HG02610 (cell line): ENCODE measurements at regions not wholly inside any gene's neighbourhood (a gene's known extent, or its start where the extent isn't known, plus 50 kb on each side); places are given as distances from the start of the nearest gene placed in this dataset.

Experiments
- ATAC-seq: cut with Tn5 transposase; IDR thresholded peaks from one replicate; pipeline ENCODE4 v1.9.1; 2021; ENCODE audit warnings: mild to moderate bottlenecking, moderate library complexity; ENCODE audit not compliant: unreplicated experiment

DNA sequence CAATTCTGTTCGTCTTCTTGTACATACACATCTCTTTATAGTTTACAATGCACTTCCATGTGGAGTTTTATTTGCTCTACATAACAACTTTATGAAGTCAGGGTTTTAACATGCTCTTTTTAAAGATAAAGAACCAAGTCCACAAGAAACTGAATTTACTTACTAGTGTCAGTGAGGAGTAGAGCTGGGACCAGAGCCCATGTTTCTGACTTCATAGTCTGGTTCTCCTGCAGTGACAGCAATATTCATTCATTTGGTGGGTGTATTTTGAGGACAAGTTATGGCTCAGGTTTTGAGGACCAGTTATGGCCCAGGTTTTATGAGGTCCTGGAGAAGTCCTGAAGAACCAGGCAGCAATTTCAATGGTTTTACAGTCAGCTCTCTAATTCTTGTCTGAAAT lies 481.9 kb upstream of the TNC start:
- no peak for ATAC-seq

DNA sequence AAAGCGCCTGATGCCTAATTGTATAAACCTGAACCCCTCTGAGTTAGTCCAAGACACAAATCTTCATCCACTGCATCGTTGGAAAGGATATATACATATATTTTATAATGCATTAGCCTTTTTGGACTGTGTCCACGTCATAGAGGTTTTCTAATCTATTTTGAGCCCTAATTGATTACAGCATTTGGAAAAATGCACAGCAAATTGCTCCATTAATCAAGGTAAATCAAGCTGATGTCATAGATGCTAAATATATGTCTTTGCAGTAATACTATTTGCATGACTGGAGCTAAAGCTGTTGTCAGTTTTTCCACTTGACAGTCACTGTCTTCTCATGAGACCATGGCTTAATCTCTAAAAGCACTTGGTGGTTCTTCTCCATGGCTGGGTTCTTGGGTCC lies 483.5 kb upstream of the TNC start:
- no peak for ATAC-seq

DNA sequence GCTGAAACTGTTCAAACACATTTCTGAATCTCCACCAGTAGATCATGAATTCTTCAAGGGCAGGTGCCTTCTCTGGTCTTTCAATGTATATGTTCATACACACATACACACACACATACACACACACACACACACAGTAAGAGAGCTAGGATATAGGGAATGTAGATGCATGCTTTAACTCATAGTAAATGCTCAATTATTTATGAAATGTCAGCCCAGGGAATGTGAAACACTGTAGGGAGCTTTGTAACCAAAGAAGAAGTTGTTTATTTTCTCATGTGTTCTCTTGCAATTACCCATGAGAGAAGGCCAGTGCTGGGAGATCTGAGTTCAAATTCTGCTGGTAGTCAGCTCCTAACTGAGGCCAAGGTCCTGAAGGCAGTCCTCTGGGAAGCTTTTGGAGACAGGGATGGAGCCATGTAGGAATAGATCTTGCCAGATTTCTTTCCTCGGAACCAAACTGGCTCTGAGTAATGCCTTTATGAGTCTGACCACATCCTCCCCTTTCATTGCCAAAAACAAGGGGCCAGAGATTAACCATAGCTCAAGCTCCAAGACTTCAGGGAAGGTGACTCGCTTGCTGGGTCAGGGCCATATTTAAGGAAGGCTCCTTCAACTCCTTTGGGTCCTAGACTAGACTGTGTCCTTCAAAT lies 487.0 kb upstream of the TNC start:
- ATAC-seq = no peak

DNA sequence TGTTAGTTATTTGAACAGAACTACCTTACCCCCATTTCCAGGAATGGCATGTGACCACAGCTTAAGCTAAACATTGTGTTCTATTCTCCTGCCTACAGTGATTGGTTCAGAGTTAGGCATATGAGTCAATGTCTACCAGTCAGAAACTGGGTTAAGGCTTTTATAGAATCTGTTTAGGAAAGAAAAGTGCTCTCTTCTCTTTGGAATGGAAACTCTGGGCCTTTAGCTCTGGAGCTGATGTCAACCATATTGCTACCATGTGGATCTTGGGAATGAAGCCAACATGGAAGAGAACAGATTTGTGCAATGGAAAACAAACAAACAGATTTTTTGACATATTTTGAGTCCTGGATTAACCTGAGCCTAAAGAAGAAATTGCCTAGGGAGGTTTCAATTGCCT lies 488.9 kb upstream of the TNC start:
- ATAC-seq = no peak

DNA sequence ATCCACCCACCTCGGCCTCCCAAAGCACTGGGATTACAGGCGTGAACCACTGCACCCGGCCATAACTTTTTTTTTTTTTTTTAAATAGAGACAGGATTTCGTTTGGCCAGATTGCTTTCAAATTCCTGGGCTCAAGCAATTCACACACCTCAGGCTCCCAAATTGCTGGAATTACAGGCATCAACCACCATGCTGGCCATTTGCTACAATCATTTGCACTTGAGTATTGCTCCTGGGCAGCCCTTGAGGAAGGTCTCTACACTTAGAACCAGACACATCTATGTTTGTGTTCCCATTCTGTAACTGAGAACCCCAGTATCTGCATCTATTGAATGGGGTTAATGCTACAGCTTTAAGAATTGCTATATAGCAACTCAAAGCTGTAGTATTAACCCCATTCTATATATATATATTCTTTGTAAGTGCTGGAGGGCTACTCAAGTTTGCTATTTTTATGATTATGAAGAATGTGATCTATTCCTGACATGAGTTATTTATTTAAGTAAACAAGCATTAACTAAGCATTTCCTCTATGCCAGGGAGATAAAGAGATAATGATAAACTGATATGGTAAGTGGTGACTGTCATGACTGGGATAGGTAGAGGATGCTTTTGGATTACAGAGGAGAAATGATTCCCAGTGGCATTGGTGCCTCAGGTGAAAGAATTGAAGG lies 496.5 kb upstream of the TNC start:
- no peak for ATAC-seq

DNA sequence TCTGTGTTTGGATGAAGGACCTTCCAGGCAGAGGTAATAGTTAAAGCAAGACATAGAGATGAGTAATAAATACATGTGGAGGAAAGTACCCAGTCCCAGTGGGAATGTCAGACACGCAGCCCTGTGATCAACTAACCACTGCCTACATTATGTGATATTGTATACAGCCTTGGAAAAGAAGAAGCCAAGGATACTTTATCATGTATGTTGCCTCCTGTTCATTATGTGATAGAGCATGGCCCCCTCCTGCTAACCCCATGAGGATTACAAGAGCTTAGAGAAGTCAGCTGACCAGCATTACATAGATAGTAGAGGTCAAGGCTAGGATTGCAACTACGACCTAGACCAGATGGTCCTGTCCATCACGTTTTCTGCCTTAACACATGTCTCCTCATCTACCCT lies 497.0 kb upstream of the TNC start:
- ATAC-seq = no peak

DNA sequence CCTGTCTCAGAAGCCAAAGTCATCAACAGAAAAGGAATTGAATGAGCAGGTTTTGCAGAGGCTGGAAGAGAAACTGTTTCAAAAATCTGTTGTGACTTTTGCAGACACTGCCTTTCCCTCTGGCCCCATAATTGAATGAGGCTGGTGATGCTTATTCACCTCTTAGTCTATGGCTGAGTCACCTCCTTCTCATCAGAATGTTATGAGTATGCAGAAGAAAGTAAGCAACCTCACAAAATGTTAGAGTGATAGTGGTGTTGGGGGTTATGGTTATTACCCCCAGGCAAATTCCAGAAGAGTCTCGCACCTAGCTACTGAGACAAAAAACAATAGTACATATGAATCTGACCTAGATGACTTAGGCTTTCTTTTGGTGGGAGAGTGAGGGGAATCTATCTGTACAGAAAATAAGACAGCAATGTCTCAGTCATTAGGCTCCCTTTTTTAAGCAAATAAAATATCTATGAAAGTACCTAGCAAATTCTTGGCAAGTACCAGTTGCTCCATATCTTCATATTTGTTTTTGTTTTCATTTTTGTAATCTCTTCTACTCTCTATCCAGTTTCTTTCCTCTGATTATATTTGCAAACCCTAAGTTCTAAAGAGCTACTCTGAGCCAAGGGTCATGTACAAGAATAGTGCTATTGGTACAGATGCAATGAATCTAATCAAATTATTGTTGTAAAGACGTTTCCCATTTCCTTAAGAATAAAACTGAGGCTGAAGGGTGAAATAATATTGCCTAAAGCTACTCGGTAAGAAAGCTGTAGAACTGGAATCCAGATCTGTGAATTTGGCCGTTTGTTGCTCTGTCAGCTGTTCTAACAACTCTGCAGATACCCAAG lies 498.1 kb upstream of the TNC start:
- no peak for ATAC-seq

DNA sequence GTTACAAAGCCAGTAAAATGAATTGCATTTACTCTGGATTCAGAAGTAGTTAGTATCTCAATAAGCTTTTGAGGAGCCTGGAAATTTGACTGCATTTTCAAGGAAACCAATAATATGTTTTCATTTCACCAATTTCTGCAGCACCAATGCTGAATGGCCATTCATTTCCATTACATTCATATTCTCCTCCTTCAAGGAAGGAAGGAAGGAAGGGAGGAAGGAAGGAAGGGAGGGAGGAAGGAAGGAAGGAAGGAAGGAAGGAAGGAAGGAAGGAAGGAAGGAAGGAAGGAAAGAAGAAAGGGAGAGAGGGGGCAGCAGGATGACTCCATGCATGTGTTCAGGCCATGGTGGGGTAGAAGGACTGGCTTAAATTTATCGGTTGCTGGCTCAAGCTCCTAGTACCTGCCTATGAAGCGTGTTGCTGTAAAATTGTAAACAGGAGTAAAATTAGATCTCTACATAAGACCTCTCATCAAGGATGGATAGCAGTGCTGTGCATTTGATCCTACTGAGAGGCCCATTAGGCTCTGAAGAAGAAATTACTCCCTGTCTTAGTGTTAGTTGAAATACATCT lies 498.8 kb upstream of the TNC start:
- no peak for ATAC-seq

DNA sequence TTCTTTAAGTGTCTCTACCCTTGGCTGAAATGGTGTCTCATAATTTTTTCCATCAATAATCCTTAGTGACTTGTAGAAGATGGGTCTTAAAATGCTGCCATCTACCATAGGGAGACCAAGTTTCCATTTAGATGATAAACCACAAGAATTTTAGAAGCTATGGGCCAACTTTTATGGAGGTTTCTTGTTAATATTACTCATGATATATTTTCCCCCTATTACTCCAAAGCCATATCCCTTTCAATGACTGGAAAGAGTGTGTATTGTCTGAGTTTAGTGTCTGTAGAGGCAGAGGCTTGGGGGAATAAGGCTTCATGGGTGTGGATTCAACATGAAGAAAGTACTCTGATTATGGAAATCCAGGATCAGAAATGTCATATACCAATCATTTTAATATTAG lies 507.3 kb upstream of the TNC start:
- ATAC-seq = no peak

DNA sequence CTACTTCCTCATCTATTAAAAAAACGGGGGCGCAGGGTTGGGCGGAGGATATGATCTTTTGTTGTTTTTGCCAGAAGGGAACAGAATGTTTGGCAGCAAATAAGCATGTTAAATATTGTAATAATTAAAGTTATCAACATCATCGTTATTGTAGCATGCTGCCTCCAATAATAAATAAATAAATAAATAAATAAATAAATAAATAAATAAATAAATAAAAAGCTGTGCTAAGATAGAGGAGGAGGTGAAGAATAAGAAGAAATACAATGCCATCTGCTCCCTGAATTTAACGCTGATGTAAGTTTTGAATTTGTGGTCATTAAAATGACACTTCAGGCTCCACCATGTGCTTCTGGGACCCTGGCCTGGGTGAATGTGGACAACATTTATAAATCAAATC lies 508.0 kb upstream of the TNC start:
- no peak for ATAC-seq

DNA sequence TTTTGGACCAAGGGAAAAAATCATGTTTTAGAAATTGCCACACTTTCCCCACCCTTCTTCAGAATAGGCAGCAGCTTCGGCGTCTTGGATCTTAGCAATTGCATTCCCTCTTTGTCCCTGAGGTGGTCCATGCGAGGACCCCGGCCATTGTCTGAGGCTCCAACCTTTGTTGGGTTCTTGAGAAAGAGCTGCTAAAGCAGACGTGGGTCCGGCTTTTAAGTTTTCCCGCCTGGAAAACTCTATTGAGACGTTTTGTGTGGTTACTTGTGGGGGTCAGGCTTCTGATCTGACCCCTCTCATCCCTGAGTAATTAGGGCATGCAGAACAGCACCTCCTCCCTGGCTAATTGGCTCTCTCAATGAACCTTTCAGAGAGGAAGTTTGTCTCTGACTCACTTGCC lies 509.6 kb upstream of the TNC start:
- no peak for ATAC-seq

DNA sequence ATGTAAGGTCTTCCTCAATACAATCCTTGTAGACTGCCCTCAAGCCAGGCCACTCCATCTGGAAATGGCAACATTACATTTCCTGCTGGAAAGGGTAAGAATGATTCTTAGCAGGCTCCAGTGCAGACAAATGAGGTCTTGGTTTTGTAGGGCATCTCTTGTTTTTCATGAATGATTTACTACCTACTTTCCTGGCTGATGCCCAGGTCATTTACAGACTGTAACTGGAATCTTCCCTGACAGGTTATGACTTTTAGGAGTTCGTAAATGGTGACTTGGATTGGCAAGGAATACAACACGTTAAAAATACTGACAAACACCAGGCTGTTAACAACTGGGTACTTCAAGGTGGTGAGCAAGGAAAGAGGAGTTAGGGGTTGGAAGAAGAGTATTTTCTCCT lies 510.5 kb upstream of the TNC start:
- no peak for ATAC-seq

DNA sequence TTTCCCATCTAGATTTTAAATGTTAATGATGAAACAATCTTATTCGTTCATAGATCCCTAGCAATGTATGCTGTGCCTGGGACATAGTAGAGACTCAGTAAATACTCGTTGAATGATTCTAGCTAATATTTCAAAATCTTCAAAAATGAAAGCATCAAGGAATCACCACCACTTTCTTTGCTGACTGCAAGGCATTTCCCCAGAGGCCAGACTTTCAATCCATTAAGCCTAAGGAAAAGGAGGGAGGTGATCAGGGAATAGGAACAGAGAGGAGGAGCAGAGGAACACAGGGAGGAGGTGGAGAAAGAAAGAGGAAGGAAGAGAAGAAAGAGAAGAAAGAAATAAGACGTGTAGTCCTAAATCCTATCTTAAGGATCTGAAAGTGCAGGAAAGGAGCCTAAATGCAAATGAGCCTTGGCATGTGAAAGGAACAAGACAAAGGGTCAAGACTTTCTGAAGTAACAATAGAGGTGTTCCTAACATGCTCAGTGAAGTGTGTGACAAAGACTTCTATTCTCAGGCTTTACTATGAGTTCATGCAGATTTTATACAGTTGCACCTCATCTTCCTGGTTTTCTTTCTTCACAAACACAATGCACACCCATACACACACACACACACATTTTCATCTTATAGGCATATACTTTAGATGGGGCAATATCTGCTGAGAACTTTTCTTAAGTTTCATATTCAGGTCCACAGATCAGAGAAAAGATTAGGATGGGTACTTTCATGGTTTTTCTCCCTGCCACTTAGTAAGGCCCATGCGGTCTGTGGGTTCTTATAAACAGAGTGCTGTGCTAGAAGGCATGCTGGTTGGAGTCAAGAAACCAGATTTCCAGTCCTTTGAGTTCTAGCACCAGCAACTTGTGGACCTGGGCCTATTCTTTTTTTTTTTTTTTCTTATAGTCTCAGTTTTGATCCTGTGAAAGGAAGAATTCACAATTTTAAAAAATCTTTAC lies 512.2 kb upstream of the TNC start:
- no peak for ATAC-seq

DNA sequence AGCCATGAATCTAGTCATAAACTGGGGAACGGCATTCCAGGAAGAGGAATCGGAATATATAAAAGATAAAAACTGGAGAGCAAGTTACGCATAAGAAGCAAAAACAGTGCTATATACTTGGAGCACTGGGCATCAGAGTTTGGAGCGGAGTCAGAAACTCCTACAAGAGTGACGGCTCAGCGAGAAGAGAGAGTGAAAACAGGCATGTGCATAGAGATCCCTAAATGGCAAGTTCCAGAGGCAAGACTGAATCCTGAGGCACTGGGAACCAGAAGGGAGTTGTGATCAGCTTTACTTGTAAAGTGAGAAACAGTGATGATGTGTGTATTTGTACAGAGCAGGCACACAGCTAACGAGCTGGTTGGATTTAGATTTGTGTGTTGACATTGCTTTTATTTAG lies 514.4 kb upstream of the TNC start:
- no peak for ATAC-seq

DNA sequence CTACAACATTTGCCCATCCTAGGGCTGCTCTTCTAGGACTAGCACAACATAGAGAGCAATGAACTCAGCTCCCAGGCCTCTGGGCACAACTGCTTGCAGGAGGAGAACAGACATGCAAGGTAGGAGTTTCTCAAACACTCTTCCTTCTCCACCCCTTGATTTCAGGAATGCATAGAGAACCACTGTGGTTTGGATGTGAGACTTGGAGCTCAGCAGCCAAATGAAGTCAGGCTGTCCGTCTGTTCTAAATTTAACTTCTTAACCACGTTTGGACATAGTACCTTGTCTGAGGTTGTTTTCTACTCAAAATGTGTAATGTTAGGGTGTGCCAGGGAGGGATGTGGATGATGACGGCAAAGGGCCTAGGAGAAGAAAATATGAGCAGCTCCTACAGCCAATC lies 515.1 kb upstream of the TNC start:
- no peak for ATAC-seq

DNA sequence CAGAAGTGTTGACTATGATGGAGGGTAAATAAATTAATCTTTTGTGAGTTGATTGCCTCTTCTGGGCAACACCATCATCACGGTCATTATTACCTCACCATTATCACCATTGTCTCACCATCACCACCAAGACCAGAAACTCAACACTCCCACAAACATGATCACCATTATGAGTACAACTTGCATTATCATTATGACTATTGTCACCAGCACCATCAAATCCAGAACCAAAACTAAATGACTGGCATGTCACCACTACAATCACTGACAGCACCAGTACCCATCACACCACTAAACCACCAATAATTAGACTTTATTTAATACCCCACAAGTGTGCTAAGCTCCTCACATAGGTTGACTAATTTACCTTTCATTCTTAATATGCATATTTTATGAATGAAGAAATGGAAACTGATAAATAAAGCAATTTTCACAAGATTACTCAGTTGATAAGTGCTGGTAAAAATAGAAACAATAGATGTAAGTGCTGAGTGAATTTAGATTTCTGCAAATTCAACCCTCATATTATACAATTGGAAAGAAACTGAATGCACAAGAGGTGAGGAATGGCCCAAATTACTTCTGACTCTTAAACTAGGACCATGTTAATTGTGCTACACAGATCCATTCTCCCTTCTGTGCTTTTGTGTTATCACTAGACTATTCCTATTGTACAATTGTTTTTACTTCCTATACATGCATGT lies 517.8 kb upstream of the PAPPA start:
- ATAC-seq = peak; percentile 64

DNA sequence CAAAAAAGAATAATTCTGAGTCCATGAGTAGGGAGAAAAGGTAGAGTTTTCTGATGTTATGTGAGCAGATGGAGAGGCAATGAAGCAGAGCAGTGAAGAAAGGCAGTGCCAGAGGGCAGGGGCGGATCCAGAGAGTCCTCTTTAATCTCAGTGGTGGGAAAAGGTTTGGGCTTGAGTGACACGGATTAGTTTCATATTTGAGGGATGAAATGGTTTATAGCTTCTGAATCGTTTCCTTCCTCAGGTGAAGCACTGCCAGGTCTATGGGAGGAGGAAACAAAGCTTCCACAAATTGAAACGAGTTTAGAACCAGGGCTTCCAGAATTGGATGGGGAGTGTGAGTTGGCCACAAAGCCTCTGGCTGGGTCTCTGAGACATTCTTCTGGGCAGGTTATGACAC lies 517.0 kb upstream of the PAPPA start:
- ATAC-seq = no peak

DNA sequence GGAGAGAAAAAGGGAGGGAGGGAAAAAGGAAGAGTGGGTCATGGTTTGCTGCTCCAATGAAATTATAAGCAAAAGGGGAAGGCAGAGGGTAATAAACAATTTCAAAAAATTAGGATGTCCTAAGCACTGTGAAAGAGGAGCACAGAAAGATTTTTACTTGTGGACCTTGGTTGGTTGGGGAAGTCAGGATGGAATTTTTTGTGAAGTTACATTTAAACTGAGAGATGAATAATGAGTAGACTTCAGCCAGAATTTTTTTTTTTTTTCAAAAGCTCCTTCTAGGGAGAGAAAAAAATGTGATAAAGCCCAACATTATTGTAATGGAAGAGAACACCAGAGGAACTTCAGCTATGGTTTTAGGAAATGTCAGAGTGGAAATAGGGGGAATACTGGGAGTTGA lies 515.9 kb upstream of the PAPPA start:
- ATAC-seq = no peak

DNA sequence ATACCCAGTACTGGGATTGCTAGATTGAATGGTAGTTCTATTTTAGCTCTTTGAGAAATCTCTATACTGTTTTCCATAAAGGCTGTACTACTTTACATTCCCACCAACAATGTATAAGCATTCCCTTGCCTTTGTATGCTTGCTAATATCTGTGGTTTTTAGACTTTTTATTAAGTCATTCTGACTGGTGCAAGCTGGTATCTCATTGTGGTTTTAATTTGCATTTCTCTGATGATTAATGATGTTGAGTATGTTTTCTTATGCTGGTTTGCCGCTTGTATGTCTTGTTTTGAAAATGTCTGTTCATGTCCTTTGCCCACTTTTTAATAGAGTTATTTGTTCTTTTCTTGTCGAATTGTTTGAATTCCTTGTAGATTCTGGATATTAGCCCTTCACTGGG lies 512.7 kb upstream of the PAPPA start:
- ATAC-seq = no peak

DNA sequence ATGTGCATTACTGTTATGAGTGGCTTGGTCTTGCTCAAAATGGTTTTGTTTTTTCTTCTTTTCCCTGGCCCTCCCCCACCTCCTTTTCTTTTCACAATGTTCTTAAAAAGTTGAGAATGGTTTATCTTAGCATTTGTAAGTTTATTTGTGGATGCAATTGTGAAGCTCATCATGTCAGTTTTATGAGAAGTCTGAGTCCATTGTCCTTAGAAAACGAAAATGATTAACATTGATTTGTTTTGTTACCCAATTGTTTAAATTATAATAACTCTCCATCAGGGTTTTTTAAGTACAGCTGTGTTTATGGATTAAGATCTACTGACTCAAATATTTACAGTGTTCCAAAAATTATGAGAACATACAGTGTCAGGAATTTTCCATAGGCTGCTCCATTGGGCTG lies 511.3 kb upstream of the PAPPA start:
- no peak for ATAC-seq
